ENCODE measurements at regions not wholly inside any gene's neighbourhood (a gene's known extent, or its start where the extent isn't known, plus 50 kb on each side); places are given as distances from the start of the nearest gene placed in this dataset.

GRCh38 chr9:86549920-86550319 lies 195.7 kb upstream of the TUT7 start:
- no peaks in the 10 kb centered on the region; the same call in 1 of the 2 replicates for H3K9me2 ChIP-seq (replicated peaks; ENCODE audit: control insufficient read depth, low read length)

DNA sequence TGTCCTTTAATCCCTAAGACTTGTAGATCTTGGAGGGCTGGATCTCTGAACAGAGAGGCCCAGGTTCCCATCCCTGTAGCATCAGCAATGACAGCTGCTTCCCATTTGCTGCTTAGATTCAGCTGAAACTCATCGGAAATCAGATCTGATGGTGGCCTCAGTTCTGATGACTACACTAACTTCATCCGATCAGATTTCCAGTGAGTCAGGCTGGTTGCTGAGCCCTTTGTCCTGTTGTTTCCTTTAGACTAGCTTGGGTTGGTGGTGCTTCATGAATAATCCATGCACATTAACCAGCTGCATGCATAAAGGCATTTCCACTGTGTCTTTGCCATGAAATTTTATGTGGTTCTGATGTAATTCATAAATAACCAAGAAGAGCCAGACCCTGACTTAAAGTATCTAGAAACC lies 195.2 kb upstream of the TUT7 start:
- Histone ChIP-seq H3K27ac (ENCODE audit: low read depth, low read length) (no peak overlapping the region), H3F3A (ENCODE audit: control insufficient read depth, insufficient read depth) (no peaks in the 10 kb centered on the region), H3K4me3 (ENCODE audit: low read length) (no peak overlapping the region), H3K79me2 (ENCODE audit: control insufficient read depth, low read length) (no peaks in the 10 kb centered on the region), H3K9me3 (ENCODE audit: control insufficient read depth, insufficient read depth, low read length) (no peaks in the 10 kb centered on the region), H3K27me3 (ENCODE audit: control insufficient read depth, low read length) (no peaks in the 10 kb centered on the region), H3K9me2 (replicated peaks; ENCODE audit: control insufficient read depth, low read length) (no peaks in the 10 kb centered on the region; the same call in 1 of the 2 replicates), H4K20me1 (ENCODE audit: control insufficient read depth, insufficient read depth, low read depth, low read length) (no peaks in the 10 kb centered on the region), H3K4me2 (ENCODE audit: low read length) (no peak overlapping the region), H3K36me3 (ENCODE audit: control insufficient read depth, low read length) (no peaks in the 10 kb centered on the region), H3K4me1 (ENCODE audit: control insufficient read depth, low read length) (no peaks in the 10 kb centered on the region)
- TF ChIP-seq EZH2phosphoT487 (IDR thresholded peaks at IDR 0.05; ENCODE audit: borderline replicate concordance, low read length), result no peak
- TF ChIP-seq, protein P1, sequence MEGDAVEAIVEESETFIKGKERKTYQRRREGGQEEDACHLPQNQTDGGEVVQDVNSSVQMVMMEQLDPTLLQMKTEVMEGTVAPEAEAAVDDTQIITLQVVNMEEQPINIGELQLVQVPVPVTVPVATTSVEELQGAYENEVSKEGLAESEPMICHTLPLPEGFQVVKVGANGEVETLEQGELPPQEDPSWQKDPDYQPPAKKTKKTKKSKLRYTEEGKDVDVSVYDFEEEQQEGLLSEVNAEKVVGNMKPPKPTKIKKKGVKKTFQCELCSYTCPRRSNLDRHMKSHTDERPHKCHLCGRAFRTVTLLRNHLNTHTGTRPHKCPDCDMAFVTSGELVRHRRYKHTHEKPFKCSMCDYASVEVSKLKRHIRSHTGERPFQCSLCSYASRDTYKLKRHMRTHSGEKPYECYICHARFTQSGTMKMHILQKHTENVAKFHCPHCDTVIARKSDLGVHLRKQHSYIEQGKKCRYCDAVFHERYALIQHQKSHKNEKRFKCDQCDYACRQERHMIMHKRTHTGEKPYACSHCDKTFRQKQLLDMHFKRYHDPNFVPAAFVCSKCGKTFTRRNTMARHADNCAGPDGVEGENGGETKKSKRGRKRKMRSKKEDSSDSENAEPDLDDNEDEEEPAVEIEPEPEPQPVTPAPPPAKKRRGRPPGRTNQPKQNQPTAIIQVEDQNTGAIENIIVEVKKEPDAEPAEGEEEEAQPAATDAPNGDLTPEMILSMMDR (IDR thresholded peaks at IDR 0.05; ENCODE audit: low read depth, low read length, poor library complexity, severe bottlenecking), result no peak

More at GRCh38 chr9:86549920-86550319, 195.7 kb upstream of the TUT7 start:
- no peak overlapping the region for H3K4me2 ChIP-seq (ENCODE audit: low read length)
- no peaks in the 10 kb centered on the region for H3K27me3 ChIP-seq (ENCODE audit: control insufficient read depth, low read length)
- no peaks in the 10 kb centered on the region for H3K4me1 ChIP-seq (ENCODE audit: control insufficient read depth, low read length)
- H3K79me2 ChIP-seq (ENCODE audit: control insufficient read depth, low read length), result no peaks in the 10 kb centered on the region
- TF ChIP-seq, protein P1 (IDR thresholded peaks at IDR 0.05; ENCODE audit: low read depth, low read length, poor library complexity, severe bottlenecking), result no peak
- no peak for TF ChIP-seq EZH2phosphoT487 (IDR thresholded peaks at IDR 0.05; ENCODE audit: borderline replicate concordance, low read length)
- no peak overlapping the region for H3K27ac ChIP-seq (ENCODE audit: low read depth, low read length)
- H4K20me1 ChIP-seq (ENCODE audit: control insufficient read depth, insufficient read depth, low read depth, low read length), result no peaks in the 10 kb centered on the region
- no peaks in the 10 kb centered on the region for H3F3A ChIP-seq (ENCODE audit: control insufficient read depth, insufficient read depth)
- H3K9me3 ChIP-seq (ENCODE audit: control insufficient read depth, insufficient read depth, low read length), result no peaks in the 10 kb centered on the region
- H3K4me3 ChIP-seq (ENCODE audit: low read length), result no peak overlapping the region
- no peaks in the 10 kb centered on the region for H3K36me3 ChIP-seq (ENCODE audit: control insufficient read depth, low read length)

GRCh38 chr9:86548220-86548619 lies 194.0 kb upstream of the TUT7 start:
- H3K9me2 ChIP-seq (replicated peaks; ENCODE audit: control insufficient read depth, low read length), result no peaks in the 10 kb centered on the region; the same call in 1 of the 2 replicates
- H3K79me2 ChIP-seq (ENCODE audit: control insufficient read depth, low read length), result no peaks in the 10 kb centered on the region
- no peaks in the 10 kb centered on the region for H4K20me1 ChIP-seq (ENCODE audit: control insufficient read depth, insufficient read depth, low read depth, low read length)
- no peak overlapping the region for H3K4me2 ChIP-seq (ENCODE audit: low read length)
- H3K9me3 ChIP-seq (ENCODE audit: control insufficient read depth, insufficient read depth, low read length), result no peaks in the 10 kb centered on the region
- H3K27ac ChIP-seq (ENCODE audit: low read depth, low read length), result no peak overlapping the region
- no peaks in the 10 kb centered on the region for H3F3A ChIP-seq (ENCODE audit: control insufficient read depth, insufficient read depth)
- no peak overlapping the region for H3K4me3 ChIP-seq (ENCODE audit: low read length)
- H3K36me3 ChIP-seq (ENCODE audit: control insufficient read depth, low read length), result no peaks in the 10 kb centered on the region
- H3K27me3 ChIP-seq (ENCODE audit: control insufficient read depth, low read length), result no peaks in the 10 kb centered on the region
- H3K4me1 ChIP-seq (ENCODE audit: control insufficient read depth, low read length), result no peaks in the 10 kb centered on the region
- TF ChIP-seq, protein P1 (IDR thresholded peaks at IDR 0.05; ENCODE audit: low read depth, low read length, poor library complexity, severe bottlenecking), result no peak
- TF ChIP-seq EZH2phosphoT487 (IDR thresholded peaks at IDR 0.05; ENCODE audit: borderline replicate concordance, low read length), result no peak

All from DOHH2 (cell line).